PC-9 (cell line): ENCODE measurements at regions not wholly inside any gene's neighbourhood (a gene's known extent, or its start where the extent isn't known, plus 50 kb on each side); places are given as distances from the start of the nearest gene placed in this dataset.

Experiments
- EZH2 ChIP-seq: fragments of 200-600 bp; sonication (generic); IDR thresholded peaks from 2 replicates; pipeline ENCODE4 v1.8.0; 2017; ENCODE audit warnings: antibody characterized with exemption, low read depth
- TF ChIP-seq, protein P1 (sequence below): fragments of 200-600 bp; sonication (generic); conservative IDR thresholded peaks from 2 replicates; pipeline ENCODE4 v1.6.1; 2017; ENCODE audit warnings: mixed run types, antibody characterized with exemption, mild to moderate bottlenecking, moderate library complexity

DNA sequence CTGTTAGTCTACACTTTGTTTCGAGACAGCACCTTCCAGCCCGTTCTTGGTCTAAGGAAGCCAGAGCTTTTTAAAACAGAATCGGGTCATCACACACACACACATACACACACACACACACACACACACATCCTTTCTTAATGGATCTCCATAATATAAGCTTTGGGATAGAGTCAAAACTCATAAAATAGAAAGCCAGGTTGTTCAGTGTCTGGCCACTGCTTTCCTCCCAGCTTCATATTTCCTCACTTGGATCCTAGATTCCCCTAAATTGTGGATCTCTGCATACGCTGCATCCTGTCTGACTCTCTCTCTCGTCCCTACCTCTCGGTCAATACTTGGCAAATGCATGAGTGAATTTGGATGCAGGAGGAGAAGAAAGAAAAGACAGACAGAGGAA lies 120.5 kb upstream of the SLC14A2 start:
- TF ChIP-seq, protein P1, sequence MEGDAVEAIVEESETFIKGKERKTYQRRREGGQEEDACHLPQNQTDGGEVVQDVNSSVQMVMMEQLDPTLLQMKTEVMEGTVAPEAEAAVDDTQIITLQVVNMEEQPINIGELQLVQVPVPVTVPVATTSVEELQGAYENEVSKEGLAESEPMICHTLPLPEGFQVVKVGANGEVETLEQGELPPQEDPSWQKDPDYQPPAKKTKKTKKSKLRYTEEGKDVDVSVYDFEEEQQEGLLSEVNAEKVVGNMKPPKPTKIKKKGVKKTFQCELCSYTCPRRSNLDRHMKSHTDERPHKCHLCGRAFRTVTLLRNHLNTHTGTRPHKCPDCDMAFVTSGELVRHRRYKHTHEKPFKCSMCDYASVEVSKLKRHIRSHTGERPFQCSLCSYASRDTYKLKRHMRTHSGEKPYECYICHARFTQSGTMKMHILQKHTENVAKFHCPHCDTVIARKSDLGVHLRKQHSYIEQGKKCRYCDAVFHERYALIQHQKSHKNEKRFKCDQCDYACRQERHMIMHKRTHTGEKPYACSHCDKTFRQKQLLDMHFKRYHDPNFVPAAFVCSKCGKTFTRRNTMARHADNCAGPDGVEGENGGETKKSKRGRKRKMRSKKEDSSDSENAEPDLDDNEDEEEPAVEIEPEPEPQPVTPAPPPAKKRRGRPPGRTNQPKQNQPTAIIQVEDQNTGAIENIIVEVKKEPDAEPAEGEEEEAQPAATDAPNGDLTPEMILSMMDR = no peak
- no peak for TF ChIP-seq EZH2
